SK-N-SH treated with all-trans-retinoic acid at 6 μM for 48 hours (cell line): ENCODE measurements at regions not wholly inside any gene's neighbourhood (a gene's known extent, or its start where the extent isn't known, plus 50 kb on each side); places are given as distances from the start of the nearest gene placed in this dataset.

Source experiments
- ARNTL ChIP-seq: fragments of 450-650 bp; formaldehyde crosslinking; IDR thresholded peaks from 2 replicates; pipeline ENCODE4 v1.5.0; 2020; ENCODE audit warnings: low read depth, mild to moderate bottlenecking, moderate library complexity, borderline replicate concordance
- BACH2 ChIP-seq: fragments of 250-450 bp; sonication (Bioruptor Pico); IDR thresholded peaks from 2 replicates; pipeline ENCODE4 v1.9.0; 2021; ENCODE audit warnings: mild to moderate bottlenecking, borderline replicate concordance
- CSRNP3 ChIP-seq: fragments of 250-450 bp; sonication (Bioruptor Pico); IDR thresholded peaks from 2 replicates; pipeline ENCODE4 v1.5.1; 2021; ENCODE audit warnings: mild to moderate bottlenecking, moderate library complexity
- PATZ1 ChIP-seq: fragments of 250-450 bp; sonication (Bioruptor Pico); IDR thresholded peaks from 2 replicates; pipeline ENCODE4 v1.8.0; 2020; ENCODE audit warnings: mild to moderate bottlenecking, moderate library complexity, borderline replicate concordance
- RARB ChIP-seq: fragments of 250-450 bp; sonication (Bioruptor Pico); IDR thresholded peaks from 2 replicates; pipeline ENCODE4 v1.8.0; 2021; ENCODE audit warnings: mild to moderate bottlenecking, moderate library complexity
- TCF4 ChIP-seq: fragments of 250-450 bp; sonication (Bioruptor Pico); IDR thresholded peaks from 2 replicates; pipeline ENCODE4 v1.8.0; 2021; ENCODE audit warnings: mild to moderate bottlenecking, moderate library complexity, borderline replicate concordance
- ZC3H10 ChIP-seq: fragments of 250-450 bp; sonication (Bioruptor Pico); IDR thresholded peaks from 2 replicates; pipeline ENCODE4 v1.5.1; 2021; ENCODE audit warnings: mild to moderate bottlenecking, moderate library complexity
- ZFP3 ChIP-seq: fragments of 250-450 bp; sonication (Bioruptor Pico); IDR thresholded peaks from 2 replicates; pipeline ENCODE4 v1.5.0; 2020; ENCODE audit warnings: mild to moderate bottlenecking, moderate library complexity
- ZNF565 ChIP-seq: fragments of 450-650 bp; formaldehyde crosslinking; conservative IDR thresholded peaks from 2 replicates; pipeline ENCODE4 v1.5.0; 2020; ENCODE audit warnings: low read depth, mild to moderate bottlenecking, moderate library complexity
- ZNF70 ChIP-seq: fragments of 450-650 bp; formaldehyde crosslinking; IDR thresholded peaks from 2 replicates; pipeline ENCODE4 v1.5.0; 2020; ENCODE audit warnings: mild to moderate bottlenecking, moderate library complexity
- ZNF8 ChIP-seq: fragments of 450-650 bp; formaldehyde crosslinking; IDR thresholded peaks from 2 replicates; pipeline ENCODE4 v1.5.0; 2020; ENCODE audit warnings: mild to moderate bottlenecking, moderate library complexity
- TF ChIP-seq, protein P1 (sequence below): fragments of 250-450 bp; sonication (Bioruptor Pico); IDR thresholded peaks from 2 replicates; pipeline ENCODE4 v1.5.0; 2020; ENCODE audit warnings: mild to moderate bottlenecking, moderate library complexity

GRCh38 chr17:77899498-77899897 lies 59.0 kb upstream of the TNRC6C start:
- no peak for TF ChIP-seq ZNF70
- TF ChIP-seq TCF4 (CRISPR knock-in tag): no peak
- TF ChIP-seq, protein P1, sequence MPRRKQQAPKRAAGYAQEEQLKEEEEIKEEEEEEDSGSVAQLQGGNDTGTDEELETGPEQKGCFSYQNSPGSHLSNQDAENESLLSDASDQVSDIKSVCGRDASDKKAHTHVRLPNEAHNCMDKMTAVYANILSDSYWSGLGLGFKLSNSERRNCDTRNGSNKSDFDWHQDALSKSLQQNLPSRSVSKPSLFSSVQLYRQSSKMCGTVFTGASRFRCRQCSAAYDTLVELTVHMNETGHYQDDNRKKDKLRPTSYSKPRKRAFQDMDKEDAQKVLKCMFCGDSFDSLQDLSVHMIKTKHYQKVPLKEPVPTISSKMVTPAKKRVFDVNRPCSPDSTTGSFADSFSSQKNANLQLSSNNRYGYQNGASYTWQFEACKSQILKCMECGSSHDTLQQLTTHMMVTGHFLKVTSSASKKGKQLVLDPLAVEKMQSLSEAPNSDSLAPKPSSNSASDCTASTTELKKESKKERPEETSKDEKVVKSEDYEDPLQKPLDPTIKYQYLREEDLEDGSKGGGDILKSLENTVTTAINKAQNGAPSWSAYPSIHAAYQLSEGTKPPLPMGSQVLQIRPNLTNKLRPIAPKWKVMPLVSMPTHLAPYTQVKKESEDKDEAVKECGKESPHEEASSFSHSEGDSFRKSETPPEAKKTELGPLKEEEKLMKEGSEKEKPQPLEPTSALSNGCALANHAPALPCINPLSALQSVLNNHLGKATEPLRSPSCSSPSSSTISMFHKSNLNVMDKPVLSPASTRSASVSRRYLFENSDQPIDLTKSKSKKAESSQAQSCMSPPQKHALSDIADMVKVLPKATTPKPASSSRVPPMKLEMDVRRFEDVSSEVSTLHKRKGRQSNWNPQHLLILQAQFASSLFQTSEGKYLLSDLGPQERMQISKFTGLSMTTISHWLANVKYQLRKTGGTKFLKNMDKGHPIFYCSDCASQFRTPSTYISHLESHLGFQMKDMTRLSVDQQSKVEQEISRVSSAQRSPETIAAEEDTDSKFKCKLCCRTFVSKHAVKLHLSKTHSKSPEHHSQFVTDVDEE: no peak
- TF ChIP-seq RARB: no peak
- no peak for TF ChIP-seq ZC3H10 (CRISPR knock-in tag)
- no peak for TF ChIP-seq PATZ1 (CRISPR knock-in tag)
- no peak for TF ChIP-seq BACH2 (CRISPR knock-in tag)
- no peak for TF ChIP-seq ZFP3 (CRISPR knock-in tag)
- no peak for TF ChIP-seq CSRNP3
- TF ChIP-seq ARNTL (CRISPR knock-in tag): no peak
- TF ChIP-seq ZNF8 (CRISPR knock-in tag): no peak
- TF ChIP-seq ZNF565 (CRISPR knock-in tag): no peak
